ENCODE measurements at regions not wholly inside any gene's neighbourhood (a gene's known extent, or its start where the extent isn't known, plus 50 kb on each side); places are given as distances from the start of the nearest gene placed in this dataset.

- no peaks in the 10 kb centered on the region for H3K27me3 ChIP-seq (ENCODE audit: control insufficient read depth, insufficient read depth, low read length)
- H3K9me3 ChIP-seq (ENCODE audit: control insufficient read depth, insufficient read depth, low read length): peaks cover 7% of the 10 kb centered on the region; the same call in 1 of the 2 replicates
- no peak for TF ChIP-seq CTCF (IDR thresholded peaks at IDR 0.05; ENCODE audit: low read depth, low read length)
- H3K4me3 ChIP-seq (ENCODE audit: low read depth, low read length): no peak overlapping the region
- H3K27ac ChIP-seq (ENCODE audit: low read depth, low read length): no peak overlapping the region
- ChIA-PET CTCF (no interaction called here), POLR2A (no interaction called here)
- DNase-seq (ENCODE audit: low read depth, low spot score): no peak
Observed at GRCh38 chr4:66628146-66628545, 917.2 kb downstream of the CENPC start.

- no peak for DNase-seq (ENCODE audit: low read depth, low spot score)
- POLR2A ChIA-PET: no interaction called here
- H3K27me3 ChIP-seq (ENCODE audit: control insufficient read depth, insufficient read depth, low read length): no peaks in the 10 kb centered on the region
- H3K27ac ChIP-seq (ENCODE audit: low read depth, low read length): no peak overlapping the region
- H3K9me3 ChIP-seq (ENCODE audit: control insufficient read depth, insufficient read depth, low read length): peaks cover 7% of the 10 kb centered on the region; the same call in 1 of the 2 replicates
- no peak overlapping the region for H3K4me3 ChIP-seq (ENCODE audit: low read depth, low read length)
- CTCF ChIA-PET: no interaction called here
- TF ChIP-seq CTCF (IDR thresholded peaks at IDR 0.05; ENCODE audit: low read depth, low read length): no peak
Observed at GRCh38 chr4:66625480-66625879, 919.8 kb downstream of the CENPC start.

GRCh38 chr4:66613591-66613990 lies 931.7 kb downstream of the CENPC start:
- DNase-seq (ENCODE audit: low read depth, low spot score): no peak
- H3K4me3 ChIP-seq (ENCODE audit: low read depth, low read length): no peak overlapping the region
- H3K27ac ChIP-seq (ENCODE audit: low read depth, low read length): no peak overlapping the region
- CTCF ChIA-PET: no interaction called here
- POLR2A ChIA-PET: no interaction called here
- H3K27me3 ChIP-seq (ENCODE audit: control insufficient read depth, insufficient read depth, low read length): no peaks in the 10 kb centered on the region
- TF ChIP-seq CTCF (IDR thresholded peaks at IDR 0.05; ENCODE audit: low read depth, low read length): no peak
- peaks cover 17% of the 10 kb centered on the region for H3K9me3 ChIP-seq (ENCODE audit: control insufficient read depth, insufficient read depth, low read length)

- CTCF ChIA-PET: no interaction called here
- TF ChIP-seq CTCF (IDR thresholded peaks at IDR 0.05; ENCODE audit: low read depth, low read length): no peak
- POLR2A ChIA-PET: no interaction called here
- no peak for DNase-seq (ENCODE audit: low read depth, low spot score)
- Histone ChIP-seq H3K4me3 (ENCODE audit: low read depth, low read length) (no peak overlapping the region), H3K27me3 (ENCODE audit: control insufficient read depth, insufficient read depth, low read length) (no peaks in the 10 kb centered on the region), H3K9me3 (ENCODE audit: control insufficient read depth, insufficient read depth, low read length) (peaks cover 11% of the 10 kb centered on the region), H3K27ac (ENCODE audit: low read depth, low read length) (no peak overlapping the region)
Observed at GRCh38 chr4:66609014-66609413, 936.3 kb downstream of the CENPC start.

- H3K9me3 ChIP-seq (ENCODE audit: control insufficient read depth, insufficient read depth, low read length): peaks cover 11% of the 10 kb centered on the region
- no peak for DNase-seq (ENCODE audit: low read depth, low spot score)
- H3K27ac ChIP-seq (ENCODE audit: low read depth, low read length): no peak overlapping the region
- no peak overlapping the region for H3K4me3 ChIP-seq (ENCODE audit: low read depth, low read length)
- no peaks in the 10 kb centered on the region for H3K27me3 ChIP-seq (ENCODE audit: control insufficient read depth, insufficient read depth, low read length)
- POLR2A ChIA-PET: no interaction called here
- TF ChIP-seq CTCF (IDR thresholded peaks at IDR 0.05; ENCODE audit: low read depth, low read length): no peak
- CTCF ChIA-PET: no interaction called here
Observed at GRCh38 chr4:66606908-66607307, 936.6 kb upstream of the EPHA5 start.

Data from AG04450 (cell line).